ENCODE measurements at regions not wholly inside any gene's neighbourhood (a gene's known extent, or its start where the extent isn't known, plus 50 kb on each side); places are given as distances from the start of the nearest gene placed in this dataset.

- TF ChIP-seq POLR2A (IDR thresholded peaks at IDR 0.05; ENCODE audit: low read depth, low read length), result no peak
- DNase-seq (ENCODE audit: insufficient read length, low spot score) (no peak), FAIRE-seq (no peak)
These were observed 172.8 kb downstream of the BTG1 start for GRCh38 chr12:91972896-91973295.

DNA sequence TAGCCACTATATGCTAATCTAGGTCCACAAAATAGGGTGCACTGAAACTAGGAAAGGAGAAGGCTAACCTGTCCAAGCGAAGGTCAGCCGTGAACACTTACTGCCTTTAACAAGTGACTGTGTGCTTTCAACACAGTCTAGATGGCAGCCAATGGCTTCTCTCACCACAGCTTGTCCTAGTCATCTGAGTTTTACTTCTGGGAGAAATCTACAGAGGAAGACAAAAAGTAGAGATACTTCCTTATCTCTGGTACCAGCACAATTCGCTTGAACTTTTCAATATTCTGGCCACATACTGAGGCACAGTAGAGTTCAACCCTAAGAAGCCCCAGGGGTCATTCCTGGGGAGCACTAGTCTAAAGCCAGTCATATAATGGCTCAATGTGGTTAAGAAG, 176.9 kb downstream of the BTG1 start:
- DNase-seq (ENCODE audit: insufficient read length, low spot score) (no peak), FAIRE-seq (no peak)
- TF ChIP-seq POLR2A (IDR thresholded peaks at IDR 0.05; ENCODE audit: low read depth, low read length), result no peak

DNA sequence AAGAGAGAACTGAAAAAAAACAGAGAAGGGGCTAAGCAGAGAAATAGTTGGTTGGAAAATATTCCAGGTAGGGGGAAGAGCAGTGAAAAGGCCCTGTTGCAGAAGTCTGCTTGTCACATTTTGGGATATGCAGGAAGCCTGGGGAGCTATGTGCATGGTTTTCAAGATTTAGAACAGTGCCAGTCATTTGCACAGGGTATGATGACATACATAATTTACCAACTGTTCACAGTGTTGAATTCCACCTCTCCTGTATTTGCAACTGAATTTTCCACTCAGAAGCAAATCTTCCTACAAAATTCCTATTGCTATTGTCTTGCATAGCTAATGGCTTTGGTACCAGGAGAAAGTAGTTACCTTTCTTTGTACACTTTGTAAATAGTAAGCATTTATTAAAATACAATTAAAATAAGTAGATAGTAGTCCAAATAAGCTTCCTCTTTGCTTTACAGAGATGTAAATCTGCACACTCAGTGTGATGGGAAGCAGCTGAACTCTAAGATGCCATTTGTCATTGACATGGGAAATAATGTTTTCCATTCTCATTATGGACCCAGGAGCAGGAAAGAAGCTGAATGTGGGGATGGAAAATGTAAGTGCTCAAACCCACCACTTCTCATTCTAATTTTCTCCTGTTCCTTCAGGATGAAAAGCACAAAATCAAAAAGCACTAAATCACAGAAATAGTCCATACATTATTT, 177.4 kb downstream of the BTG1 start:
- TF ChIP-seq POLR2A (IDR thresholded peaks at IDR 0.05; ENCODE audit: low read depth, low read length), result no peak
- DNase-seq (ENCODE audit: insufficient read length, low spot score) (no peak), FAIRE-seq (no peak)

- FAIRE-seq (no peak), DNase-seq (ENCODE audit: insufficient read length, low spot score) (no peak)
- TF ChIP-seq POLR2A (IDR thresholded peaks at IDR 0.05; ENCODE audit: low read depth, low read length), result no peak
These were observed 178.1 kb downstream of the BTG1 start for GRCh38 chr12:91967590-91967989.

- DNase-seq (ENCODE audit: insufficient read length, low spot score) (no peak), FAIRE-seq (no peak)
- TF ChIP-seq POLR2A (IDR thresholded peaks at IDR 0.05; ENCODE audit: low read depth, low read length), result no peak
These were observed 179.9 kb downstream of the BTG1 start for GRCh38 chr12:91965781-91966180.

DNA sequence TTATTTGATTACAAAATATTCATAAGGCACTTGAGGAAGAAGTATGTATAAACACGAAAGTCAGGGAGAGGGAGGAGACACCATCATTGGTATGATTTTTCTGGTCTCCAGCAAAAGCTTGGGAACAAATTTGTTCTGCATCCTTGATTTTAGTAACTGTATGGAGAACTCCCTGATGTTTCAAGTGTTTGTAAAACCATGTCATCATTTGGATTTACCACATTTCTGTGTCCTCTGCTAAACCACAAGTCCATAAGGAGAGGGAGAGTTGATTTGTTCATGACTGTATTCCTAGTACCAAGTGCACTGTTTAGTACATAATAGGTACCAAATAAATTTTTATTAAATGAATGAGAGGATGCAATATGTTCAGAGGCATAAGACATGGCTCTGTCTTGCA, 181.1 kb downstream of the BTG1 start:
- DNase-seq (ENCODE audit: insufficient read length, low spot score) (no peak), FAIRE-seq (no peak)
- TF ChIP-seq POLR2A (IDR thresholded peaks at IDR 0.05; ENCODE audit: low read depth, low read length), result no peak

- FAIRE-seq (no peak), DNase-seq (ENCODE audit: insufficient read length, low spot score) (no peak)
- no peak for TF ChIP-seq POLR2A (IDR thresholded peaks at IDR 0.05; ENCODE audit: low read depth, low read length)
These were observed 186.4 kb downstream of the BTG1 start for GRCh38 chr12:91959220-91959619.

GRCh38 chr12:91958816-91959215, 186.8 kb downstream of the BTG1 start:
- DNase-seq (ENCODE audit: insufficient read length, low spot score) (peak; percentile 9), FAIRE-seq (peak; percentile 78)
- TF ChIP-seq POLR2A (IDR thresholded peaks at IDR 0.05; ENCODE audit: low read depth, low read length), result no peak

DNA sequence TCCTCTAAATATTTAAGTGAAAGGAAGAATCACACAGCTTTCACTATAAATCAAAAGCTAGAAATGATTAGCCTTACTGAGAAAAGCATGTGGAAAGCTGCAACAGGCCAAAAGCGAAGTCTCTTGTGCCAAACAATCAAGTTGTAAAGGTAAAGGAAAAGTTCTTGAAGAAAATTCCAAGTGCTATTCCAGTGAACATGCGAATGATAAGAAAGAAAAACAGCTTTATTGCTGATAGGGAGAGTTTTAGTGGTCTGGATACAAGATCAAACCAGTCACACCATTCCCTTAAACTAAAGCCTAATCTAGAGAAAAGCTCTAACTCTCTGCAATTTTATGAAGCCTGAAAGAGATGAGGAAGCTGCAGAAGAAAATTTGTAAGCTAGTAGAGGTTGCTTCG, 190.9 kb downstream of the BTG1 start:
- TF ChIP-seq POLR2A (IDR thresholded peaks at IDR 0.05; ENCODE audit: low read depth, low read length), result no peak
- FAIRE-seq (no peak), DNase-seq (ENCODE audit: insufficient read length, low spot score) (no peak)

DNA sequence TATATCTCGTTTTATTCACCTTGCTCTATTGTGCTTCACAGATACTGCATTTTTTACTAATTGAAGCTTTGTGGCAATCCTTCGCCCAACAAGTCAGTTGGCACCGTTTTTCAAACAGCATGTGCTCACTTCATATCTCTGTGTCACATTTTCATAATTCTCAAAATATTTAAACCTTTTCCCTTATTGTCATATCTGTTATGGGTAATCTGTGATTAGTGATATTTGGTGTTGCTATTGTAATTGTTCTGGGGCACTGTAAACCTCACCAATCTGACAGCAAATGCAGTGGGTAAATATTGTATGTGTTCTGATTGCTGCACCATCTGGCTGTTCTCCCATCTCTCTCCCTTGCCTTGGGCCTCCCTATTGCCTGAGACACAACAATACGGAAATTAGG, 191.3 kb downstream of the BTG1 start:
- TF ChIP-seq POLR2A (IDR thresholded peaks at IDR 0.05; ENCODE audit: low read depth, low read length), result no peak
- FAIRE-seq, result no peak
- no peak for DNase-seq (ENCODE audit: insufficient read length, low spot score)

- no peak for TF ChIP-seq POLR2A (IDR thresholded peaks at IDR 0.05; ENCODE audit: low read depth, low read length)
- no peak for DNase-seq (ENCODE audit: insufficient read length, low spot score)
- no peak for FAIRE-seq
These were observed 192.7 kb downstream of the BTG1 start for GRCh38 chr12:91952916-91953315.

DNA sequence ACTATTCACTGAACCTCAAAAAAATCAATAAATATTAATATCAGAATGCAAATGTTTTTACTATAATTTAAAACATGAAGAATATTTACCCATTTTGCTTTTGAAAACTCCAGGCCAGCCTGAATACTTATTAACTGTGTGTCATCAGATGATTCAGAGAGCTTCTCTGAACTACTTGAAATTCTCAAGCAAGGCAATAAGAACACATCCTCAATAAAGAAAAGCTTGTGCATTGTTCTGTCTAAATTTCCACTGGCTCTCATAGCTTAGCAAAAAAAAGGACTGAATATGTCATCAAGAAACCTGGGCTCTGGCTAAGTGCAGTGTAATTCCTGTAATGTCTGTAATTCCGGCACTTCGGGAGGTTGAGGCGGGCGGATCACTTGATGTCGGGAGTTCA, 194.1 kb downstream of the BTG1 start:
- TF ChIP-seq POLR2A (IDR thresholded peaks at IDR 0.05; ENCODE audit: low read depth, low read length), result no peak

DNA sequence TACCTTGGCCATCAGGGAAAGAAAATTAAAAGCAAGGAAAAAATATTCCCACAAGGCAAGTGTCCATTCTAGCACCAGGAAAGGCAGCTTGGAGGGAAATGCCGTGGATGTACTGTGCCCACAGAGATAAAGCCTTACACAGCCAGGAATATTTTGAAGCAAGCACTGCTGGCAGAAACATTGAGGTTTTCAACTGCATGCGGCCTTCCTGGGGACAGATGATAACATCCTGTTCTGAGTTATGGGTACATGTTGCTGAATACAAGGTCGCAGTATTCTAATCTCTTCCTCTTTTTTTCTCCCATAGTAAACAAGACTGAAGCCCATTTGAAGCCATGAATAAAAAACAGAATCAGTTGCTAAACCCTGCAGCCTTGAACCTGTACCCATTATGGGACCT, 197.1 kb downstream of the BTG1 start:
- no peak for FAIRE-seq
- no peak for DNase-seq (ENCODE audit: insufficient read length, low spot score)
- TF ChIP-seq POLR2A (IDR thresholded peaks at IDR 0.05; ENCODE audit: low read depth, low read length), result no peak

More for the DNA sequence above, 194.1 kb downstream of the BTG1 start:
- FAIRE-seq (no peak), DNase-seq (ENCODE audit: insufficient read length, low spot score) (peak; percentile 3)

GRCh38 chr12:91947459-91947858, 198.2 kb downstream of the BTG1 start:
- FAIRE-seq, result no peak

DNA sequence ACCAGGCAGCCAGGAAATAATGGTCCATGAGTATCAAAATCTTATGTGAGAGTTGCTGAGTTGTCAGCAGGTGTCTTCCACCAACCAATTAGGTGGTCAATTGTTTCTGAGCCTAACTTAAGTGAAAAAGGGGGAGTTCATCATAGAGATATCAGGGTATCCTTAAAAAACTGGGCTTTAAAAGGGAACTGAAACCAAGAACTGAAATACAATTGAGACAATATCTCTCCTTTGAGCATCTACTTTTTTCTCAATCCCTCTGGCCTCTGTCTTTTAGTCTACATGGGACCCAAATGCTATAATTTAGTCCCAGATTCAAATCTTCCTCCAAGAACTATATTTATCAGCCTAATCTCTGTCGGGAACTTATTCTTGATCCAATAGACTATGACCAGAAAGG, 201.0 kb downstream of the BTG1 start:
- DNase-seq (ENCODE audit: insufficient read length, low spot score) (no peak), FAIRE-seq (no peak)
- no peak for TF ChIP-seq POLR2A (IDR thresholded peaks at IDR 0.05; ENCODE audit: low read depth, low read length)

More at GRCh38 chr12:91947459-91947858, 198.2 kb downstream of the BTG1 start:
- TF ChIP-seq POLR2A (IDR thresholded peaks at IDR 0.05; ENCODE audit: low read depth, low read length), result no peak
- DNase-seq (ENCODE audit: insufficient read length, low spot score), result no peak

Measured in H54 (cell line).